Lower lobe of right lung (tissue), 2 donors: ENCODE measurements at regions not wholly inside any gene's neighbourhood (a gene's known extent, or its start where the extent isn't known, plus 50 kb on each side); places are given as distances from the start of the nearest gene placed in this dataset.

Source experiments
- ATAC-seq, 2 donors: fragments of 200-7000 bp; cut with Tn5 transposase; one replicate each; pipeline ENCODE4 v1.9.1; 2020 to 2022; ENCODE audit warnings: mild to moderate bottlenecking in 2 of 2, moderate library complexity in 2 of 2
- DNase-seq: peaks from one replicate; pipeline ENCODE4 v3.0.0-alpha.2; 2020
- H3K27ac ChIP-seq: fragments of 200-600 bp; one replicate; pipeline ENCODE4 v1.8.0; 2022
- H3K27me3 ChIP-seq: fragments of 200-600 bp; one replicate; pipeline ENCODE4 v1.8.0; 2022; ENCODE audit warnings: low read depth
- H3K36me3 ChIP-seq: fragments of 200-600 bp; one replicate; pipeline ENCODE4 v1.8.0; 2022; ENCODE audit warnings: mild to moderate bottlenecking
- H3K4me1 ChIP-seq: fragments of 200-600 bp; one replicate; pipeline ENCODE4 v1.8.0; 2022
- H3K4me3 ChIP-seq: fragments of 200-600 bp; one replicate; pipeline ENCODE4 v1.8.0; 2022; ENCODE audit warnings: mild to moderate bottlenecking
- H3K9me3 ChIP-seq: fragments of 200-600 bp; one replicate; pipeline ENCODE4 v1.8.0; 2022
- CTCF ChIP-seq: fragments of 200-600 bp; IDR thresholded peaks from one replicate; pipeline ENCODE4 v1.8.0; 2022; ENCODE audit warnings: antibody characterized with exemption, mild to moderate bottlenecking
- intact Hi-C: fragments of 100-400 bp; cut with DNase I; formaldehyde crosslinking; loops from one replicate; pipeline ENCODE4 v1.11.0; 2022
- donor health status: DM: no; HTN: yes; CAD: no; lungs with severe emphysema.

GRCh38 chr4:176526704-176527103 is 206.9 kb downstream of the SPCS3 start:
- Histone ChIP-seq H3K4me1 (no peaks in the 10 kb centered on the region), H3K9me3 (no peaks in the 10 kb centered on the region), H3K27me3 (no peaks in the 10 kb centered on the region), H3K27ac (no peak overlapping the region), H3K4me3 (no peak overlapping the region), H3K36me3 (no peaks in the 10 kb centered on the region)
- DNase-seq (no peak), ATAC-seq (no peak)
- intact Hi-C loops = no loop called here
- TF ChIP-seq CTCF = no peak

DNA sequence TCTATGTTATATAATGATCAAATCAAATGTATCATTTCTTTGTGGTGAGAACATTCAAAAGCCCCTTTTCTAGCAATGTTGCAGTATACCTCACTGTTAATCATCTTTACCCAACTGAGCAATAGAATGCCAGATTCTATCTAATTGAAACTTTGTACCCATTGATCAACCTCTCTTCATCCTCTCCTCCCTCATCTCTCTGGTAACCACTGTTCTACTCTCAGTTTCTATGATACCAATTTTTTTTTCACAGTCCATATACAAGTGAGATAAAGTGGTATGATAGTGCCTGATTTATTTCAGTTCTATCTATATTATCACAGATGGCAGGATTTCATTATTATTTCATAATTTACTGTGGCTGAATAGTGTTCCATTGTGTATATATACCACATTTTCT is 209.8 kb downstream of the SPCS3 start:
- no peak for ATAC-seq
- no peaks in the 10 kb centered on the region for H3K4me1 ChIP-seq
- TF ChIP-seq CTCF = no peak
- H3K4me3 ChIP-seq = no peak overlapping the region
- no peaks in the 10 kb centered on the region for H3K36me3 ChIP-seq
- no peaks in the 10 kb centered on the region for H3K9me3 ChIP-seq
- H3K27ac ChIP-seq = no peak overlapping the region
- DNase-seq = no peak
- intact Hi-C loops = no loop called here
- H3K27me3 ChIP-seq = no peaks in the 10 kb centered on the region

DNA sequence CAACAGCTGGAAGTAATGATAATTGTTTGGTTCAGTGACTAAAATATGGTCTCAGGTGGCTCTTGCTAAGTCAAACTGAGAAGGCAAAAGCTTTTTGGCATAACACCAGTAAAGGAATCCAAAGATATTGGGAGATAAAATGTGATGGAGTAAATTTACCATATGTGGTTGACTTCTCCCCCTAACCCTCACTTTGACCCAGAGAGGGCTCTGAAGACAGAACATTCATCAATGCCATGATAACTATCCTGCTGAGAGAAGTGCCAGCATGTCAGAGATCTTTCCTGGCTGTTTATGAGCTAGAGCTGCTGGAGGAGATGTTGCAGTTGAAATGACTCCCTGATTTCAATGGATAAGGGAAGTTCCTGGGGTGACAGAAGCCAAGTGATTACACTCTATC is 213.4 kb downstream of the SPCS3 start:
- Histone ChIP-seq H3K4me1 (no peaks in the 10 kb centered on the region), H3K36me3 (no peaks in the 10 kb centered on the region), H3K9me3 (no peaks in the 10 kb centered on the region), H3K27me3 (no peaks in the 10 kb centered on the region), H3K27ac (no peak overlapping the region), H3K4me3 (no peak overlapping the region)
- intact Hi-C loops = no loop called here
- TF ChIP-seq CTCF = no peak
- ATAC-seq = no peak
- DNase-seq = no peak

DNA sequence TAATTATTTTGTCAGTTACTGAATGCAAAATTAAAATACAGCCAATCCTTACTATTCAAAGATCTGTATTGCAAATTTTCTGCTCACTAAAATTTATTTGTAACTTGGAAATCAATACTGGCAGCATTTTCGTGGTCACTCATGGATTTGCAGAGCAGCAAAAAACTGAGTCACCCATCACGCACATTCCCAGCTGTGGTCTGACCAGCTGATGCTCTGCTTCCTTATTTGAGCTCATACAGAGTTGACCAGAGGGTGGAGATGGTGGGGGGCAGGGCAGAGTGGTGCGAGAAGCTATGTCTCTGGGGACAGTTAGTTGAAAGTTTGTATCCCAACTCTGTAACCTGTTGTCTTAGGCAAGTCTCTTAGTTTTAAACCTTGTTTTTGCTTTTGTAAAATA is 214.8 kb downstream of the SPCS3 start:
- intact Hi-C loops = no loop called here
- no peak for TF ChIP-seq CTCF
- Histone ChIP-seq H3K4me1 (no peaks in the 10 kb centered on the region), H3K36me3 (no peaks in the 10 kb centered on the region), H3K27me3 (no peaks in the 10 kb centered on the region), H3K27ac (no peak overlapping the region), H3K4me3 (no peak overlapping the region), H3K9me3 (no peaks in the 10 kb centered on the region)
- DNase-seq = no peak
- ATAC-seq = no peak

DNA sequence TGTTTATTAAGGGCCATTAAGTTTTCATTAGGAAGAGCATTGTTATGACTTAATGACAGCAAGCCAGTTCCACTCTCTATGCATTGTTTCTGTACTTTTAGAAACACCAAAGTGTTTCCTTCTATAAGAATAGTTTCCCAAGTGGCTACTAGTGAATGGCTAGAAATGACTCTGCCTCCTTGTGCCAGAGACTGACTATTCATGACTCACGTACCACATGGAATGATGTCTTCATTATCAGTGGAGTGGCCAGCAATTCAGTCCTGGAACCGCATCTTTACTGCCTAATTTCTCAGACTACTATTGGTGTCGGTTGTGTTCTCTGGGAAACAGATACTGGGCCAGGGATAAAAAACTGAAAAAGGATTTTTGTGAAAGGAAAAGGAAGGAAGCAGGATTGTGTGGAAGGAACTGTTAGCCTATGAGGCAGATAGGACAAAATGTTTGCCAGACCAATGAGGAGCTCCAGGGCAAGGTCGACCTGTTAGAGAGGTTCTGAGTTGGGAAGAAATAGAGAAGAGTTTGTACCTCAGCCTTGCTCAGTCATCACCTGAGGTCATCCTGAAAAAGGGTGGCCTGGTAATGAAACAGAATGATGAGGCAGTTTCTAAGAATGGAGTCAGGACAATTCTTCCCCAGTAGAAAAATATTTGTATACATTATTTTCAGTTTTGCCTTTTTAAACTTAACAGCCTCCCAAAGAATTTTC is 218.6 kb downstream of the SPCS3 start:
- no peak for ATAC-seq
- H3K4me1 ChIP-seq = no peaks in the 10 kb centered on the region
- no peak overlapping the region for H3K4me3 ChIP-seq
- H3K9me3 ChIP-seq = no peaks in the 10 kb centered on the region
- no peaks in the 10 kb centered on the region for H3K27me3 ChIP-seq
- no peak for DNase-seq
- TF ChIP-seq CTCF = no peak
- intact Hi-C loops = no loop called here
- H3K27ac ChIP-seq = no peak overlapping the region
- no peaks in the 10 kb centered on the region for H3K36me3 ChIP-seq
